Loucy (cell line): ENCODE measurements at regions not wholly inside any gene's neighbourhood (a gene's known extent, or its start where the extent isn't known, plus 50 kb on each side); places are given as distances from the start of the nearest gene placed in this dataset.
"Not testable (repeated sequence)": the region's sequence is repeated elsewhere in the genome, so short reads cannot be mapped to it uniquely, and the experiment has no call there.

Experiments
- H2AFZ ChIP-seq: fragments of 200-600 bp; sonication (generic); 2 replicates; pipeline ENCODE4 v1.6.0; 2016; ENCODE audit warnings: antibody characterized with exemption, mild to moderate bottlenecking, low read length, moderate library complexity
- H3F3A ChIP-seq: fragments of 200-600 bp; 2 replicates; pipeline ENCODE4 v1.6.0; 2016; ENCODE audit warnings: antibody characterized with exemption, low read depth, mild to moderate bottlenecking
- H3K27me3 ChIP-seq: fragments of 200-600 bp; sonication (generic); 2 replicates; pipeline ENCODE4 v1.6.1; 2014; ENCODE audit warnings: low read length, mild to moderate bottlenecking; ENCODE audit not compliant: insufficient read depth, poor library complexity, severe bottlenecking
- H3K36me3 ChIP-seq: fragments of 200-600 bp; sonication (generic); 2 replicates; pipeline ENCODE4 v1.6.1; 2016; ENCODE audit warnings: low read length; ENCODE audit not compliant: insufficient read depth
- H3K4me1 ChIP-seq: fragments of 200-600 bp; sonication (generic); 2 replicates; pipeline ENCODE4 v1.5.1; 2014; ENCODE audit warnings: low read length, mild to moderate bottlenecking; ENCODE audit not compliant: insufficient read depth, poor library complexity, severe bottlenecking
- H3K4me2 ChIP-seq: fragments of 200-600 bp; sonication (generic); 2 replicates; pipeline ENCODE4 v1.6.0; 2014; ENCODE audit warnings: antibody characterized with exemption, low read length, low read depth, mild to moderate bottlenecking; ENCODE audit not compliant: poor library complexity, severe bottlenecking
- H3K4me3 ChIP-seq: fragments of 200-600 bp; sonication (generic); 2 replicates; pipeline ENCODE4 v1.5.1; 2014; ENCODE audit warnings: low read length, mild to moderate bottlenecking, mixed read lengths; ENCODE audit not compliant: poor library complexity, severe bottlenecking
- H3K79me2 ChIP-seq: fragments of 200-600 bp; sonication (generic); 2 replicates; pipeline ENCODE4 v1.6.1; 2014; ENCODE audit warnings: low read length; ENCODE audit not compliant: insufficient read depth
- H3K9ac ChIP-seq: fragments of 200-600 bp; sonication (generic); 2 replicates; pipeline ENCODE4 v1.6.0; 2014; ENCODE audit warnings: mild to moderate bottlenecking, low read depth, low read length, moderate library complexity; ENCODE audit not compliant: poor library complexity, severe bottlenecking
- H3K9me2 ChIP-seq: fragments of 200-600 bp; sonication (generic); replicated peaks from 2 replicates; pipeline ENCODE4 v1.6.1; 2016; ENCODE audit warnings: low read depth, low read length, mixed read lengths
- H3K9me3 ChIP-seq: fragments of 200-600 bp; sonication (generic); 2 replicates; pipeline ENCODE4 v1.6.1; 2014; ENCODE audit warnings: mild to moderate bottlenecking, antibody characterized with exemption, low read length, low read depth; ENCODE audit not compliant: insufficient read depth
- H4K20me1 ChIP-seq: fragments of 200-600 bp; sonication (generic); 2 replicates; pipeline ENCODE4 v1.6.0; 2014; ENCODE audit warnings: antibody characterized with exemption, low read length, mild to moderate bottlenecking; ENCODE audit not compliant: insufficient read depth, poor library complexity, severe bottlenecking
- CTCF ChIP-seq: fragments of 200-600 bp; sonication (generic); conservative IDR thresholded peaks from 2 replicates; pipeline ENCODE4 v1.5.1; 2014; ENCODE audit warnings: mild to moderate bottlenecking, antibody characterized with exemption, low read length
- EZH2phosphoT487 ChIP-seq: fragments of 200-600 bp; IDR thresholded peaks from 2 replicates; pipeline ENCODE4 v1.6.1; 2018; ENCODE audit warnings: antibody characterized with exemption, mild to moderate bottlenecking, moderate library complexity, borderline replicate concordance

- Histone ChIP-seq H3K9me2 (no peaks in the 10 kb centered on the region), H4K20me1 (no peaks in the 10 kb centered on the region), H3K4me2 (no peak overlapping the region), H3K9me3 (no peaks in the 10 kb centered on the region), H2AFZ (no peak overlapping the region), H3F3A (no peaks in the 10 kb centered on the region), H3K36me3 (no peaks in the 10 kb centered on the region), H3K9ac (no peak overlapping the region), H3K4me1 (no peaks in the 10 kb centered on the region), H3K79me2 (no peaks in the 10 kb centered on the region), H3K27me3 (no peaks in the 10 kb centered on the region), H3K4me3 (no peak overlapping the region)
- TF ChIP-seq CTCF, result no peak
- TF ChIP-seq EZH2phosphoT487, result no peak
Measured at GRCh38 chr3:190182418-190183043, 61.8 kb upstream of the P3H2 start.

GRCh38 chr3:190180268-190180667, 59.6 kb upstream of the P3H2 start:
- no peak for TF ChIP-seq EZH2phosphoT487
- TF ChIP-seq CTCF, result no peak
- no peaks in the 10 kb centered on the region for H3K4me1 ChIP-seq
- no peaks in the 10 kb centered on the region for H3K9me2 ChIP-seq
- H3K9ac ChIP-seq, result no peak overlapping the region
- no peak overlapping the region for H3K4me3 ChIP-seq
- no peaks in the 10 kb centered on the region for H3F3A ChIP-seq
- no peaks in the 10 kb centered on the region for H3K27me3 ChIP-seq
- no peak overlapping the region for H3K4me2 ChIP-seq
- H3K9me3 ChIP-seq, result no peaks in the 10 kb centered on the region
- no peaks in the 10 kb centered on the region for H3K36me3 ChIP-seq
- H2AFZ ChIP-seq, result no peak overlapping the region
- H3K79me2 ChIP-seq, result no peaks in the 10 kb centered on the region
- H4K20me1 ChIP-seq, result no peaks in the 10 kb centered on the region

- Histone ChIP-seq H3K4me3 (no peak overlapping the region), H3K9me2 (no peaks in the 10 kb centered on the region), H3K9ac (no peak overlapping the region), H3K4me2 (no peak overlapping the region), H3K9me3 (no peaks in the 10 kb centered on the region), H3F3A (no peaks in the 10 kb centered on the region), H3K36me3 (no peaks in the 10 kb centered on the region), H3K79me2 (no peaks in the 10 kb centered on the region), H2AFZ (no peak overlapping the region), H3K4me1 (no peaks in the 10 kb centered on the region), H4K20me1 (no peaks in the 10 kb centered on the region), H3K27me3 (no peaks in the 10 kb centered on the region)
- TF ChIP-seq EZH2phosphoT487 (no peak), CTCF (no peak)
Measured at GRCh38 chr3:190178779-190179178, 58.1 kb upstream of the P3H2 start.

GRCh38 chr3:190176933-190177525, 56.3 kb upstream of the P3H2 start:
- H3K9me3 ChIP-seq, H3K9me2 ChIP-seq, H4K20me1 ChIP-seq, H3K79me2 ChIP-seq, H3K4me3 ChIP-seq, H3K9ac ChIP-seq, H3F3A ChIP-seq, H2AFZ ChIP-seq, H3K4me1 ChIP-seq, H3K27me3 ChIP-seq, H3K4me2 ChIP-seq, H3K36me3 ChIP-seq: not testable (repeated sequence)

- H2AFZ ChIP-seq, H3F3A ChIP-seq, H3K79me2 ChIP-seq, H3K36me3 ChIP-seq, H4K20me1 ChIP-seq, H3K9me3 ChIP-seq, H3K4me1 ChIP-seq, H3K9ac ChIP-seq, H3K9me2 ChIP-seq, H3K4me2 ChIP-seq, H3K27me3 ChIP-seq, H3K4me3 ChIP-seq: not testable (repeated sequence)
Measured at GRCh38 chr3:190176106-190176505, 55.4 kb upstream of the P3H2 start.
